Right lung (tissue), 2 donors: ENCODE measurements at regions not wholly inside any gene's neighbourhood (a gene's known extent, or its start where the extent isn't known, plus 50 kb on each side); places are given as distances from the start of the nearest gene placed in this dataset.

Experiments
- DNase-seq, 2 donors: peaks; one replicate each; pipeline ENCODE4 v3.0.0-alpha.2; 2013

- no peak for DNase-seq
Measured at GRCh38 chrX:116226665-116227484, 56.3 kb downstream of the AGTR2 start.

GRCh38 chrX:116230130-116230898 is 59.8 kb downstream of the AGTR2 start:
- DNase-seq, result no peak

GRCh38 chrX:116232833-116233232 is 62.3 kb downstream of the AGTR2 start:
- DNase-seq, result peak in 1 of 2 donors; percentile 2

GRCh38 chrX:116236666-116237065 is 66.1 kb downstream of the AGTR2 start:
- no peak for DNase-seq

- no peak for DNase-seq
Measured at GRCh38 chrX:116238093-116238492, 67.5 kb downstream of the AGTR2 start.

GRCh38 chrX:116238567-116239255 is 68.2 kb downstream of the AGTR2 start:
- DNase-seq, result no peak

- DNase-seq, result peak; percentile 7 to 23
Measured at GRCh38 chrX:116239944-116240840, 69.6 kb downstream of the AGTR2 start.

- DNase-seq, result no peak
Measured at GRCh38 chrX:116241001-116241400, 70.5 kb downstream of the AGTR2 start.

- no peak for DNase-seq
Measured at GRCh38 chrX:116243039-116243438, 72.5 kb downstream of the AGTR2 start.

- DNase-seq, result no peak
Measured at GRCh38 chrX:116246261-116246660, 75.7 kb downstream of the AGTR2 start.

GRCh38 chrX:116267511-116268040 is 97.0 kb downstream of the AGTR2 start:
- DNase-seq, result no peak

- no peak for DNase-seq
Measured at GRCh38 chrX:116272322-116272721, 101.8 kb downstream of the AGTR2 start.

- DNase-seq, result no peak
Measured at GRCh38 chrX:116272861-116273260, 102.3 kb downstream of the AGTR2 start.

GRCh38 chrX:116276261-116276660 is 105.7 kb downstream of the AGTR2 start:
- peak; percentile 38 to 57 for DNase-seq

- DNase-seq, result no peak
Measured at GRCh38 chrX:116277351-116278225, 107.0 kb downstream of the AGTR2 start.

GRCh38 chrX:116278826-116279225 is 108.3 kb downstream of the AGTR2 start:
- no peak for DNase-seq

GRCh38 chrX:116281106-116281505 is 110.6 kb downstream of the AGTR2 start:
- DNase-seq, result no peak

- no peak for DNase-seq
Measured at GRCh38 chrX:116282751-116283150, 112.2 kb downstream of the AGTR2 start.

- no peak for DNase-seq
Measured at GRCh38 chrX:116284400-116284799, 113.9 kb downstream of the AGTR2 start.

- DNase-seq, result no peak
Measured at GRCh38 chrX:116285501-116285900, 115.0 kb downstream of the AGTR2 start.
